ENCODE measurements at regions not wholly inside any gene's neighbourhood (a gene's known extent, or its start where the extent isn't known, plus 50 kb on each side); places are given as distances from the start of the nearest gene placed in this dataset.
"Not testable (repeated sequence)": the region's sequence is repeated elsewhere in the genome, so short reads cannot be mapped to it uniquely, and the experiment has no call there.

- no peak overlapping the region for H3K9ac ChIP-seq (ENCODE audit: low read length)
- no peaks in the 10 kb centered on the region for H3K36me3 ChIP-seq (replicated peaks; ENCODE audit: low read depth, low read length)
- no peaks in the 10 kb centered on the region for H4K20me1 ChIP-seq (ENCODE audit: insufficient read depth, low read length)
- H3K4me3 ChIP-seq (ENCODE audit: low read length) = no peak overlapping the region
- no peak overlapping the region for H2AFZ ChIP-seq (ENCODE audit: low read depth, low read length)
- no peaks in the 10 kb centered on the region for H3K4me1 ChIP-seq (ENCODE audit: low read length)
- no peaks in the 10 kb centered on the region for H3K9me3 ChIP-seq (ENCODE audit: insufficient read depth, low read length)
- no peaks in the 10 kb centered on the region for H3K27me3 ChIP-seq (ENCODE audit: low read depth, low read length)
- TF ChIP-seq EZH2phosphoT487 (IDR thresholded peaks at IDR 0.05; ENCODE audit: low read depth) = no peak
- TF ChIP-seq, protein P1, sequence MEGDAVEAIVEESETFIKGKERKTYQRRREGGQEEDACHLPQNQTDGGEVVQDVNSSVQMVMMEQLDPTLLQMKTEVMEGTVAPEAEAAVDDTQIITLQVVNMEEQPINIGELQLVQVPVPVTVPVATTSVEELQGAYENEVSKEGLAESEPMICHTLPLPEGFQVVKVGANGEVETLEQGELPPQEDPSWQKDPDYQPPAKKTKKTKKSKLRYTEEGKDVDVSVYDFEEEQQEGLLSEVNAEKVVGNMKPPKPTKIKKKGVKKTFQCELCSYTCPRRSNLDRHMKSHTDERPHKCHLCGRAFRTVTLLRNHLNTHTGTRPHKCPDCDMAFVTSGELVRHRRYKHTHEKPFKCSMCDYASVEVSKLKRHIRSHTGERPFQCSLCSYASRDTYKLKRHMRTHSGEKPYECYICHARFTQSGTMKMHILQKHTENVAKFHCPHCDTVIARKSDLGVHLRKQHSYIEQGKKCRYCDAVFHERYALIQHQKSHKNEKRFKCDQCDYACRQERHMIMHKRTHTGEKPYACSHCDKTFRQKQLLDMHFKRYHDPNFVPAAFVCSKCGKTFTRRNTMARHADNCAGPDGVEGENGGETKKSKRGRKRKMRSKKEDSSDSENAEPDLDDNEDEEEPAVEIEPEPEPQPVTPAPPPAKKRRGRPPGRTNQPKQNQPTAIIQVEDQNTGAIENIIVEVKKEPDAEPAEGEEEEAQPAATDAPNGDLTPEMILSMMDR (IDR thresholded peaks at IDR 0.05; ENCODE audit: low read depth, low read length) = no peak
- no peak overlapping the region for H3K4me2 ChIP-seq (ENCODE audit: low read length)
- no peaks in the 10 kb centered on the region for H3K79me2 ChIP-seq (ENCODE audit: low read length)
- no peak overlapping the region for H3K27ac ChIP-seq (ENCODE audit: low read length)
These were observed 995.1 kb upstream of the DDX18 start for GRCh38 chr2:116819355-116819754.

DNA sequence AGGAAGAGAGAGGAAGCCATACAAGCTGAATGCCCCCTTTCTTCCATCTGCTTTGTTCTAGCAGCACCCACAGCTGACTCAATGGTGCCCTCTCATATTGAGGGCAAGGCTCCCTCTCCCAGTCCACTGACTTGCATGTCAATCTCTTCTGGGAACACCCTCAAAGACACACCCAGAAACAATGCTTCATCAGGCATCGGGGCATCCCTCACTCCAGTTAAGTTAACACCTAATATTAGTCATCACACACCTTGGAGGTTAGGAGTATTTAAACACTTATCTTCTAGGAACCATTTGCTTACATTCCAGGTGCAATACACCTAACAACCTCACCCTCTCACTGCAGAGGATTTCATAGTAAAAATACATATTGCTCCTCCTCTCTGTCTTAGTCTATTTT, 993.5 kb upstream of the DDX18 start:
- no peak for TF ChIP-seq EZH2phosphoT487 (IDR thresholded peaks at IDR 0.05; ENCODE audit: low read depth)
- TF ChIP-seq, protein P1 (IDR thresholded peaks at IDR 0.05; ENCODE audit: low read depth, low read length) = no peak
- no peak overlapping the region for H2AFZ ChIP-seq (ENCODE audit: low read depth, low read length)
- no peaks in the 10 kb centered on the region for H3K27me3 ChIP-seq (ENCODE audit: low read depth, low read length)
- no peak overlapping the region for H3K27ac ChIP-seq (ENCODE audit: low read length)
- H3K9me3 ChIP-seq (ENCODE audit: insufficient read depth, low read length) = no peaks in the 10 kb centered on the region
- no peaks in the 10 kb centered on the region for H3K79me2 ChIP-seq (ENCODE audit: low read length)
- no peak overlapping the region for H3K9ac ChIP-seq (ENCODE audit: low read length)
- H4K20me1 ChIP-seq (ENCODE audit: insufficient read depth, low read length) = no peaks in the 10 kb centered on the region
- H3K4me3 ChIP-seq (ENCODE audit: low read length) = no peak overlapping the region
- H3K4me1 ChIP-seq (ENCODE audit: low read length) = no peaks in the 10 kb centered on the region
- no peak overlapping the region for H3K4me2 ChIP-seq (ENCODE audit: low read length)
- H3K36me3 ChIP-seq (replicated peaks; ENCODE audit: low read depth, low read length) = no peaks in the 10 kb centered on the region

GRCh38 chr2:116829543-116829942, 984.9 kb upstream of the DDX18 start:
- H3K36me3 ChIP-seq (replicated peaks; ENCODE audit: low read depth, low read length); H3K4me1 ChIP-seq (ENCODE audit: low read length); H3K4me3 ChIP-seq (ENCODE audit: low read length); H3K9me3 ChIP-seq (ENCODE audit: insufficient read depth, low read length); H3K4me2 ChIP-seq (ENCODE audit: low read length); H4K20me1 ChIP-seq (ENCODE audit: insufficient read depth, low read length); H2AFZ ChIP-seq (ENCODE audit: low read depth, low read length); H3K27me3 ChIP-seq (ENCODE audit: low read depth, low read length); H3K9ac ChIP-seq (ENCODE audit: low read length); H3K27ac ChIP-seq (ENCODE audit: low read length); H3K79me2 ChIP-seq (ENCODE audit: low read length): not testable (repeated sequence)

DNA sequence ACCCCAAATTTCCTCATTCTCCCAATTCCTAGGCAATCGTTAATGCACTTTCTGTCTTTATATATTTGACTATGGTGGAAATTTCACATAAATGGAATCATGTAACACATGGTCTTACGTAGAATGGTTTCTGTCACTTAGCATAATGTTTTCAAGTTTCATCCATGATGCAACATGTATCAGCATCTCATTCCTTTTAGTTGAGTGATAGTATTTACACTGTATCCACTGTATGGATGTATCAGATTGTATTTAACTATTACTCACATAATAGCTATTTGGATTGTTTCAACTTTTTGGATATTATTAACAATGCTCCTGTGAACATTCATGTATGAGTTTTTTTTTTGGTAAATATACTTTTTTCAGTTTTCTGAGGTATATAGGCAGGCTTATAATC, 982.3 kb upstream of the DDX18 start:
- TF ChIP-seq EZH2phosphoT487 (IDR thresholded peaks at IDR 0.05; ENCODE audit: low read depth) = no peak
- TF ChIP-seq, protein P1 (IDR thresholded peaks at IDR 0.05; ENCODE audit: low read depth, low read length) = no peak
- H3K27me3 ChIP-seq (ENCODE audit: low read depth, low read length) = no peaks in the 10 kb centered on the region
- no peak overlapping the region for H3K4me3 ChIP-seq (ENCODE audit: low read length)
- no peaks in the 10 kb centered on the region for H3K79me2 ChIP-seq (ENCODE audit: low read length)
- H3K4me1 ChIP-seq (ENCODE audit: low read length) = no peaks in the 10 kb centered on the region
- H4K20me1 ChIP-seq (ENCODE audit: insufficient read depth, low read length) = no peaks in the 10 kb centered on the region
- no peak overlapping the region for H3K4me2 ChIP-seq (ENCODE audit: low read length)
- H3K36me3 ChIP-seq (replicated peaks; ENCODE audit: low read depth, low read length) = no peaks in the 10 kb centered on the region
- H2AFZ ChIP-seq (ENCODE audit: low read depth, low read length) = no peak overlapping the region
- H3K9me3 ChIP-seq (ENCODE audit: insufficient read depth, low read length) = no peaks in the 10 kb centered on the region
- H3K27ac ChIP-seq (ENCODE audit: low read length) = no peak overlapping the region
- H3K9ac ChIP-seq (ENCODE audit: low read length) = no peak overlapping the region

GRCh38 chr2:116833052-116833451, 981.4 kb upstream of the DDX18 start:
- Histone ChIP-seq H3K9me3 (ENCODE audit: insufficient read depth, low read length) (no peaks in the 10 kb centered on the region), H3K27ac (ENCODE audit: low read length) (no peak overlapping the region), H3K4me3 (ENCODE audit: low read length) (no peak overlapping the region), H4K20me1 (ENCODE audit: insufficient read depth, low read length) (no peaks in the 10 kb centered on the region), H3K9ac (ENCODE audit: low read length) (no peak overlapping the region), H3K4me2 (ENCODE audit: low read length) (no peak overlapping the region), H3K27me3 (ENCODE audit: low read depth, low read length) (no peaks in the 10 kb centered on the region), H3K79me2 (ENCODE audit: low read length) (no peaks in the 10 kb centered on the region), H2AFZ (ENCODE audit: low read depth, low read length) (no peak overlapping the region), H3K4me1 (ENCODE audit: low read length) (no peaks in the 10 kb centered on the region), H3K36me3 (replicated peaks; ENCODE audit: low read depth, low read length) (no peaks in the 10 kb centered on the region)
- no peak for TF ChIP-seq EZH2phosphoT487 (IDR thresholded peaks at IDR 0.05; ENCODE audit: low read depth)

All from OCI-LY3 (cell line).